ENCODE measurements at regions not wholly inside any gene's neighbourhood (a gene's known extent, or its start where the extent isn't known, plus 50 kb on each side); places are given as distances from the start of the nearest gene placed in this dataset.

DNA sequence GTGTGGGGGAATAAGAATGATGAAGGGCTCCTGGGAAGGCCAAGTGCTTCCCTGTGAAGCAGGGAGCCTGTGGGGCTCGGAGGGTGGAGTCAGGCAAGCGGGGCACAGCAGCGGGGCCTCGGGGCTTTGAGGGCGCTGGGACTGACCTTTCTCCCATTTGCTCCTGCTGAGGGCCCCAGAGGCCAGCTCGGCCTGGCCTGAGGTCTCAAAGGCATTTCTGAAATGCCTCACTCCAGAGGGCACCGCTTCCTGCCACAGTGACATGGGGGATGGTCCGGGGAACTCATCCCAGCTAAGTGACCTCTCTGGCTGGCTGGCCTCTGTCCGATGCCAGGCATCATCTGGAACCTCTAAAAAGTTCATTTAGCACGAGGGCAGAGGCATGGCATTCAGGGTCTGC lies 98.8 kb upstream of the STX18 start:
- no peaks in the 10 kb centered on the region for H3K79me2 ChIP-seq (ENCODE audit: control insufficient read depth, insufficient read depth, low read length)
- no peak for FAIRE-seq
- H3K9me1 ChIP-seq (replicated peaks; ENCODE audit: control insufficient read depth, extremely low read depth, insufficient read depth, low read length) = no peaks in the 10 kb centered on the region
- H3K36me3 ChIP-seq (ENCODE audit: control insufficient read depth in 2 of 2, extremely low read depth in 1 of 2, insufficient read depth in 2 of 2, low read length in 2 of 2) = no peaks in the 10 kb centered on the region
- dilution Hi-C loops (cut with MboI; ENCODE audit: extremely low pct_ligation_motif_present, low sequenced_read_pairs) = no loop called here
- BruUV-seq (replicated peaks) = no TSS peak
- H3K4me3 ChIP-seq (replicated peaks in 1 of 3; ENCODE audit: insufficient read depth in 1 of 3, low read depth in 1 of 3, low read length in 3 of 3) = no peak overlapping the region
- ChIA-PET CTCF (no interaction called here), POLR2A (no interaction called here)
- no peak overlapping the region for H3K27ac ChIP-seq (ENCODE audit: insufficient read depth, low read depth, low read length)
- H3K4me2 ChIP-seq (ENCODE audit: insufficient read depth, low read length) = no peak overlapping the region
- H3K27me3 ChIP-seq (ENCODE audit: control insufficient read depth in 2 of 2, insufficient read depth in 2 of 2, low read length in 2 of 2) = peaks cover 2 to 3% of the 10 kb centered on the region in 2 experiments
- TF ChIP-seq POLR2A (IDR thresholded peaks at IDR 0.05; ENCODE audit: low read depth, low read length) = no peak
- TF ChIP-seq, protein P1, sequence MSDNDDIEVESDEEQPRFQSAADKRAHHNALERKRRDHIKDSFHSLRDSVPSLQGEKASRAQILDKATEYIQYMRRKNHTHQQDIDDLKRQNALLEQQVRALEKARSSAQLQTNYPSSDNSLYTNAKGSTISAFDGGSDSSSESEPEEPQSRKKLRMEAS (IDR thresholded peaks at IDR 0.05; ENCODE audit: insufficient read depth, insufficient read length) = no peak
- no peak for TF ChIP-seq JUN (IDR thresholded peaks at IDR 0.05; ENCODE audit: borderline replicate concordance, insufficient read depth, insufficient read length, low read depth)
- no peak for TF ChIP-seq POLR2AphosphoS5 (IDR thresholded peaks at IDR 0.05; ENCODE audit: insufficient read depth, low read depth, low read length)
- TF ChIP-seq FOS (IDR thresholded peaks at IDR 0.05; ENCODE audit: borderline replicate concordance, insufficient read depth, low read length) = no peak
- TF ChIP-seq, protein P2, sequence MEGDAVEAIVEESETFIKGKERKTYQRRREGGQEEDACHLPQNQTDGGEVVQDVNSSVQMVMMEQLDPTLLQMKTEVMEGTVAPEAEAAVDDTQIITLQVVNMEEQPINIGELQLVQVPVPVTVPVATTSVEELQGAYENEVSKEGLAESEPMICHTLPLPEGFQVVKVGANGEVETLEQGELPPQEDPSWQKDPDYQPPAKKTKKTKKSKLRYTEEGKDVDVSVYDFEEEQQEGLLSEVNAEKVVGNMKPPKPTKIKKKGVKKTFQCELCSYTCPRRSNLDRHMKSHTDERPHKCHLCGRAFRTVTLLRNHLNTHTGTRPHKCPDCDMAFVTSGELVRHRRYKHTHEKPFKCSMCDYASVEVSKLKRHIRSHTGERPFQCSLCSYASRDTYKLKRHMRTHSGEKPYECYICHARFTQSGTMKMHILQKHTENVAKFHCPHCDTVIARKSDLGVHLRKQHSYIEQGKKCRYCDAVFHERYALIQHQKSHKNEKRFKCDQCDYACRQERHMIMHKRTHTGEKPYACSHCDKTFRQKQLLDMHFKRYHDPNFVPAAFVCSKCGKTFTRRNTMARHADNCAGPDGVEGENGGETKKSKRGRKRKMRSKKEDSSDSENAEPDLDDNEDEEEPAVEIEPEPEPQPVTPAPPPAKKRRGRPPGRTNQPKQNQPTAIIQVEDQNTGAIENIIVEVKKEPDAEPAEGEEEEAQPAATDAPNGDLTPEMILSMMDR (IDR thresholded peaks at IDR 0.05; ENCODE audit: extremely low read depth in 1 of 2, insufficient read depth in 1 of 2, low read depth in 1 of 2, low read length in 2 of 2) = no peak
- no peak for TF ChIP-seq GATA2 (IDR thresholded peaks at IDR 0.05; ENCODE audit: insufficient read depth, insufficient read length, low read depth, low read length)
- no peak for TF ChIP-seq MYC (IDR thresholded peaks at IDR 0.05; ENCODE audit: low read depth, low read length)
- no peak for TF ChIP-seq EZH2 (IDR thresholded peaks at IDR 0.05; ENCODE audit: borderline replicate concordance, low read depth, low read length, severe bottlenecking)
- no peaks in the 10 kb centered on the region for H3K4me1 ChIP-seq (ENCODE audit: control insufficient read depth, extremely low read depth, insufficient read depth, low read length)
- intact Hi-C loops (cut with micrococcal nuclease) = no loop called here
- DNase-seq (ENCODE audit: low read depth, low spot score) = no peak
- H2AFZ ChIP-seq (ENCODE audit: low read depth, low read length) = no peak overlapping the region
- H4K20me1 ChIP-seq (replicated peaks; ENCODE audit: control insufficient read depth, extremely low read depth, insufficient read depth, low read length) = no peaks in the 10 kb centered on the region
- no peak overlapping the region for H3K9ac ChIP-seq (replicated peaks; ENCODE audit: extremely low read depth, insufficient read depth, low read length)
- H3K9me3 ChIP-seq (replicated peaks; ENCODE audit: control insufficient read depth, insufficient read depth, low read length) = no peaks in the 10 kb centered on the region

Data from endothelial cell of umbilical vein (primary cell).